H9 (cell line): ENCODE measurements at regions not wholly inside any gene's neighbourhood (a gene's known extent, or its start where the extent isn't known, plus 50 kb on each side); places are given as distances from the start of the nearest gene placed in this dataset.

ENCODE experiments used
- DNase-seq: peaks from one replicate; pipeline ENCODE4 v3.0.0-alpha.2; 2017
- H2AFZ ChIP-seq: one replicate; pipeline ENCODE4 v1.6.1; 2013; ENCODE audit warnings: mild to moderate bottlenecking, low read length, control low read depth, moderate library complexity
- H2AK5ac ChIP-seq: 2 replicates; pipeline ENCODE4 v1.6.1; 2013; ENCODE audit warnings: low read length, control low read depth, mixed read lengths; ENCODE audit not compliant: insufficient read length
- H2BK120ac ChIP-seq: one replicate; pipeline ENCODE4 v1.6.1; 2013; ENCODE audit warnings: low read depth, mild to moderate bottlenecking, low read length, control low read depth, inconsistent platforms; ENCODE audit not compliant: poor library complexity, severe bottlenecking
- H2BK12ac ChIP-seq: 2 replicates; pipeline ENCODE4 v1.6.1; 2013; ENCODE audit warnings: low read length, control low read depth, mixed read lengths, low read depth; ENCODE audit not compliant: insufficient read length
- H2BK15ac ChIP-seq: 2 replicates; pipeline ENCODE4 v1.6.1; 2013; ENCODE audit warnings: low read depth, low read length, control low read depth
- H2BK20ac ChIP-seq: one replicate; pipeline ENCODE4 v1.6.1; 2013; ENCODE audit warnings: low read depth, mild to moderate bottlenecking, low read length, control low read depth, inconsistent platforms; ENCODE audit not compliant: poor library complexity, severe bottlenecking
- H2BK5ac ChIP-seq: 2 replicates; pipeline ENCODE4 v1.6.1; 2013; ENCODE audit warnings: low read length, control low read depth, mixed read lengths; ENCODE audit not compliant: insufficient read length
- H3K14ac ChIP-seq: 2 replicates; pipeline ENCODE4 v1.6.1; 2013; ENCODE audit warnings: low read length, control low read depth; ENCODE audit not compliant: insufficient read depth
- H3K18ac ChIP-seq: 2 replicates; pipeline ENCODE4 v1.6.1; 2013; ENCODE audit warnings: low read depth, mild to moderate bottlenecking, mixed read lengths, low read length, control low read depth; ENCODE audit not compliant: insufficient read length
- H3K23ac ChIP-seq: 2 replicates; pipeline ENCODE4 v1.6.1; 2013; ENCODE audit warnings: low read length, control low read depth, mixed read lengths, low read depth; ENCODE audit not compliant: insufficient read length
- H3K23me2 ChIP-seq: 2 replicates; pipeline ENCODE4 v1.6.1; 2013; ENCODE audit warnings: low read depth, mild to moderate bottlenecking, mixed read lengths, low read length, control low read depth; ENCODE audit not compliant: insufficient read length, poor library complexity, severe bottlenecking
- H3K27ac ChIP-seq: 2 replicates; pipeline ENCODE4 v1.5.1; 2013; ENCODE audit warnings: low read length, control low read depth, mixed read lengths, low read depth; ENCODE audit not compliant: insufficient read length
- H3K27me3 ChIP-seq: 2 replicates; pipeline ENCODE4 v1.6.1; 2013; ENCODE audit warnings: low read length, control low read depth, inconsistent platforms; ENCODE audit not compliant: insufficient read depth
- H3K4ac ChIP-seq: 2 replicates; pipeline ENCODE4 v1.6.1; 2013; ENCODE audit warnings: low read depth, mild to moderate bottlenecking, control low read depth, inconsistent platforms, low read length, moderate library complexity
- H3K4me1 ChIP-seq: 2 replicates; pipeline ENCODE4 v1.6.1; 2013; ENCODE audit warnings: low read length, control low read depth, inconsistent platforms; ENCODE audit not compliant: insufficient read depth
- H3K4me2 ChIP-seq: 2 replicates; pipeline ENCODE4 v1.6.1; 2013; ENCODE audit warnings: low read length, control low read depth, mixed read lengths; ENCODE audit not compliant: insufficient read length, insufficient read depth
- H3K56ac ChIP-seq: 2 replicates; pipeline ENCODE4 v1.6.1; 2013; ENCODE audit warnings: low read depth, mild to moderate bottlenecking, mixed read lengths, low read length, control low read depth; ENCODE audit not compliant: insufficient read length
- H3K79me1 ChIP-seq: 2 replicates; pipeline ENCODE4 v1.6.1; 2013; ENCODE audit warnings: low read depth, mild to moderate bottlenecking, moderate library complexity, low read length, control low read depth, inconsistent platforms; ENCODE audit not compliant: insufficient read depth, poor library complexity, severe bottlenecking
- H3K79me2 ChIP-seq: 2 replicates; pipeline ENCODE4 v1.6.1; 2013; ENCODE audit warnings: low read length, control low read depth, inconsistent platforms; ENCODE audit not compliant: insufficient read depth
- H3K9ac ChIP-seq: 2 replicates; pipeline ENCODE4 v1.6.1; 2013; ENCODE audit warnings: low read length, control low read depth, mixed read lengths; ENCODE audit not compliant: insufficient read length; ENCODE audit errors: extremely low read depth
- H3K9me3 ChIP-seq: one replicate; pipeline ENCODE4 v1.6.1; 2013; ENCODE audit warnings: low read depth, low read length, inconsistent platforms; ENCODE audit not compliant: control insufficient read depth
- H3T11ph ChIP-seq: one replicate; pipeline ENCODE4 v1.6.1; 2013; ENCODE audit warnings: mild to moderate bottlenecking, low read length, control low read depth, inconsistent platforms
- H4K20me1 ChIP-seq: one replicate; pipeline ENCODE4 v1.6.1; 2013; ENCODE audit not compliant: control insufficient read depth, insufficient read length, insufficient read depth
- H4K5ac ChIP-seq: 2 replicates; pipeline ENCODE4 v1.6.1; 2013; ENCODE audit warnings: low read depth, mild to moderate bottlenecking, mixed read lengths, low read length, control low read depth; ENCODE audit not compliant: insufficient read length
- H4K8ac ChIP-seq: replicated peaks from 2 replicates; pipeline ENCODE4 v1.6.1; 2013; ENCODE audit warnings: low read length, control low read depth, mixed read lengths, low read depth; ENCODE audit not compliant: insufficient read length
- H4K91ac ChIP-seq: 2 replicates; pipeline ENCODE4 v1.6.1; 2013; ENCODE audit warnings: low read depth, mild to moderate bottlenecking, moderate library complexity, mixed read lengths, low read length, control low read depth; ENCODE audit not compliant: insufficient read length
- H3K27ac Mint-ChIP-seq, 3 experiments: 2 replicates in 2 of 3; 3 replicates in 1 of 3; pipeline ENCODE4 v1.8.0; 2020 to 2021; ENCODE audit warnings: mixed read lengths in 3 of 3, mild to moderate bottlenecking in 1 of 3, moderate library complexity in 1 of 3
- H3K27me3 Mint-ChIP-seq: 2 replicates; pipeline ENCODE4 v1.8.0; 2021; ENCODE audit warnings: low read depth, mild to moderate bottlenecking, moderate library complexity, mixed read lengths
- H3K36me3 Mint-ChIP-seq, 3 experiments: 2 replicates in 2 of 3; 3 replicates in 1 of 3; pipeline ENCODE4 v1.8.0; 2020 to 2021; ENCODE audit warnings: low read depth in 3 of 3, mixed read lengths in 3 of 3; ENCODE audit not compliant: insufficient read depth in 1 of 3
- H3K4me1 Mint-ChIP-seq, 2 experiments: 2 replicates each; pipeline ENCODE4 v1.8.0; 2020; ENCODE audit warnings: mixed read lengths in 2 of 2
- H3K4me3 Mint-ChIP-seq, 2 experiments: 2 replicates in 1 of 2; 3 replicates in 1 of 2; pipeline ENCODE4 v1.8.0; 2020 to 2021; ENCODE audit warnings: mild to moderate bottlenecking in 2 of 2, mixed read lengths in 2 of 2, moderate library complexity in 1 of 2
- H3K9me3 Mint-ChIP-seq, 2 experiments: 2 replicates in 1 of 2; 3 replicates in 1 of 2; pipeline ENCODE4 v1.8.0; 2020; ENCODE audit warnings: mild to moderate bottlenecking in 2 of 2, mixed read lengths in 2 of 2, moderate library complexity in 1 of 2
- WGBS: extraction: QIAGEN DNeasy Blood & Tissue Kit; methylation state at CpG from one replicate; pipeline ENCODE4 v1.1.7; 2013; ENCODE audit warnings: missing lambda C conversion rate, low lambda C conversion rate, mixed read lengths; ENCODE audit not compliant: insufficient read length; ENCODE audit errors: extremely low coverage; 5-methylcytosine and 5-hydroxymethylcytosine counted together
- TF ChIP-seq, protein P1 (sequence below): fragments of 200-600 bp; sonication (generic); conservative IDR thresholded peaks from 3 replicates; pipeline ENCODE4 v1.8.0; 2021; ENCODE audit warnings: antibody characterized with exemption, mild to moderate bottlenecking

DNA sequence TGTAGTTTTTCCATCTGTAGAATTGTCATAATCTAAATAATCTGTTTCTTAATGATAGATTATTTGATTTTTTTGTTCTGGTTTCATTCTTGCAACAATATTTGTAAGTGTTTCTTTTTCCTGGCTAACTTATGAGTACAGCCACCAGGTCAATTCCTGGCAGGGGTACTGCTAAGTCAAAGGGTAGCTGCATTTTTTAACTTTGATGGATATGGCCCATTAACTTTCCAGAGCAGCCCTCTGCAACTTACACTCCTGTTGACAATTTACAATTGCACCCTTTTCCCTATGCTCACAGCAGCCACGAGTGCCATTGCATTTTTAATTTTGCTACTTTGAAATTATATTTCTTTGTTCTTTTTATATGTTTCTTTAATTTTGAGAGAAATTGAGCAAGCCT, 209.3 kb upstream of the CST7 start:
- no peak overlapping the region for H3K9ac ChIP-seq
- H2BK15ac ChIP-seq: no peak overlapping the region
- H2BK120ac ChIP-seq: no peak overlapping the region
- no peaks in the 10 kb centered on the region for H3K23me2 ChIP-seq
- Mint-ChIP-seq H3K4me1 (peaks cover 33 to 34% of the 10 kb centered on the region in 2 experiments), H3K27ac (no peak overlapping the region), H3K27me3 (peaks cover 2% of the 10 kb centered on the region), H3K9me3 (no peaks in the 10 kb centered on the region; a peak in 2 of 5 replicates), H3K36me3 (peaks cover 0 to 3% (median 0%) of the 10 kb centered on the region in 3 experiments; a peak in 1 of 7 replicates), H3K4me3 (no peak overlapping the region)
- H3K27me3 ChIP-seq: no peaks in the 10 kb centered on the region
- peaks cover 8% of the 10 kb centered on the region; the same call in 1 of the 2 replicates for H3K4me1 ChIP-seq
- no peak for DNase-seq
- H3K56ac ChIP-seq: no peak overlapping the region
- no peak overlapping the region for H3K18ac ChIP-seq
- H3K9me3 ChIP-seq: no peaks in the 10 kb centered on the region
- H3K4ac ChIP-seq: no peak overlapping the region
- no CpG with 5 or more reads among the region's 1 CpG for WGBS
- no peaks in the 10 kb centered on the region for H4K20me1 ChIP-seq
- no peak overlapping the region for H4K5ac ChIP-seq
- no peak overlapping the region for H2AFZ ChIP-seq
- H3K23ac ChIP-seq: no peak overlapping the region
- no peak overlapping the region for H3K4me2 ChIP-seq
- no peak overlapping the region for H2BK5ac ChIP-seq
- H3K27ac ChIP-seq: no peak overlapping the region
- no peak overlapping the region for H4K91ac ChIP-seq
- no peak overlapping the region for H3T11ph ChIP-seq
- TF ChIP-seq, protein P1, sequence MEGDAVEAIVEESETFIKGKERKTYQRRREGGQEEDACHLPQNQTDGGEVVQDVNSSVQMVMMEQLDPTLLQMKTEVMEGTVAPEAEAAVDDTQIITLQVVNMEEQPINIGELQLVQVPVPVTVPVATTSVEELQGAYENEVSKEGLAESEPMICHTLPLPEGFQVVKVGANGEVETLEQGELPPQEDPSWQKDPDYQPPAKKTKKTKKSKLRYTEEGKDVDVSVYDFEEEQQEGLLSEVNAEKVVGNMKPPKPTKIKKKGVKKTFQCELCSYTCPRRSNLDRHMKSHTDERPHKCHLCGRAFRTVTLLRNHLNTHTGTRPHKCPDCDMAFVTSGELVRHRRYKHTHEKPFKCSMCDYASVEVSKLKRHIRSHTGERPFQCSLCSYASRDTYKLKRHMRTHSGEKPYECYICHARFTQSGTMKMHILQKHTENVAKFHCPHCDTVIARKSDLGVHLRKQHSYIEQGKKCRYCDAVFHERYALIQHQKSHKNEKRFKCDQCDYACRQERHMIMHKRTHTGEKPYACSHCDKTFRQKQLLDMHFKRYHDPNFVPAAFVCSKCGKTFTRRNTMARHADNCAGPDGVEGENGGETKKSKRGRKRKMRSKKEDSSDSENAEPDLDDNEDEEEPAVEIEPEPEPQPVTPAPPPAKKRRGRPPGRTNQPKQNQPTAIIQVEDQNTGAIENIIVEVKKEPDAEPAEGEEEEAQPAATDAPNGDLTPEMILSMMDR: no peak
- no peak overlapping the region for H2AK5ac ChIP-seq
- no peak overlapping the region for H2BK12ac ChIP-seq
- no peaks in the 10 kb centered on the region for H3K79me1 ChIP-seq
- no peak overlapping the region for H3K14ac ChIP-seq
- no peak overlapping the region for H2BK20ac ChIP-seq
- no peak overlapping the region for H4K8ac ChIP-seq
- H3K79me2 ChIP-seq: no peaks in the 10 kb centered on the region
